C4-2B (cell line): ENCODE measurements at regions not wholly inside any gene's neighbourhood (a gene's known extent, or its start where the extent isn't known, plus 50 kb on each side); places are given as distances from the start of the nearest gene placed in this dataset.
"Not testable (repeated sequence)": the region's sequence is repeated elsewhere in the genome, so short reads cannot be mapped to it uniquely, and the experiment has no call there.

Source experiments
- H3K27ac ChIP-seq: fragments of 450-650 bp; 2 replicates; pipeline ENCODE4 v1.5.1; 2017
- ZFX ChIP-seq: fragments of 450-650 bp; IDR thresholded peaks from 2 replicates; pipeline ENCODE4 v1.6.1; 2017
- TF ChIP-seq, protein P1 (sequence below): fragments of 450-650 bp; conservative IDR thresholded peaks from 2 replicates; pipeline ENCODE4 v1.5.1; 2017; ENCODE audit warnings: mild to moderate bottlenecking

DNA sequence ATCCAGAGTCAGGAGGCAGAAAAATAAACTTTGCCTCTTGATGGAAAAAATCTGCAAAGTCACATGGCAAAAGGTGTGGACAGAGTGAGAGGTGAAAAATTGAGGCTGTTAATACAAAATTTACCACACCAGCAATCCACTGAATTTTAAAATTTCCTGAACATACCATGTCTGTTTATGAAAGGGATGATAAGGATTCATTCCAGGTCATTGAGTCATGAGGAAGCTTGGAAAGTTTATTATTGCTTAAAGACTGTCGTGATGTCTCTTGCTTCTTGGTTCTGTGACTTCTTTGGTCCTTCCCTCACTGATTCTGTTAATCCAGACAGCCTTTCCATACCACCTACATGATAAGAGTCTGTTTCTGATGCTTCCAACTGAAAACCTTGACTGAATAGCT, 73.2 kb downstream of the TTC6 start:
- no peak overlapping the region for H3K27ac ChIP-seq

DNA sequence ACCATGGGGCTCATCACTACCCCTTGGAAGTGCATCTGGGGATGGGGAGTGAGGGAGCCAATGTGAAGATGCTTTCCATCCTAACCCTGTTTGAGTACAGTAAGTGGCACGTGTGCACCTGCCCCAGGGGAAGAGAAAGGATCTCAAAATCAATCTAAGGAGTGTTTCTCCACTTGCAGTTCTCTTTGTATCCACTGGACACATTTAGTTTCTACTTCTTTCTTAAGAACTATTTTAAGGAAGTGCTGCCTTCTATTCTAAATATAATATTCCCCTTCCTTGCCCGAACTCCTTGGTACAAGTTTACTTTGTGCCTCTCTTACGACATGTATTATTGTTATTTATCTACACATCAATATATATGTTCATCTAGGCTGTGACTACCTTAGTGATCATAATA, 73.8 kb downstream of the TTC6 start:
- no peak overlapping the region for H3K27ac ChIP-seq
- no peak for TF ChIP-seq ZFX
- TF ChIP-seq, protein P1, sequence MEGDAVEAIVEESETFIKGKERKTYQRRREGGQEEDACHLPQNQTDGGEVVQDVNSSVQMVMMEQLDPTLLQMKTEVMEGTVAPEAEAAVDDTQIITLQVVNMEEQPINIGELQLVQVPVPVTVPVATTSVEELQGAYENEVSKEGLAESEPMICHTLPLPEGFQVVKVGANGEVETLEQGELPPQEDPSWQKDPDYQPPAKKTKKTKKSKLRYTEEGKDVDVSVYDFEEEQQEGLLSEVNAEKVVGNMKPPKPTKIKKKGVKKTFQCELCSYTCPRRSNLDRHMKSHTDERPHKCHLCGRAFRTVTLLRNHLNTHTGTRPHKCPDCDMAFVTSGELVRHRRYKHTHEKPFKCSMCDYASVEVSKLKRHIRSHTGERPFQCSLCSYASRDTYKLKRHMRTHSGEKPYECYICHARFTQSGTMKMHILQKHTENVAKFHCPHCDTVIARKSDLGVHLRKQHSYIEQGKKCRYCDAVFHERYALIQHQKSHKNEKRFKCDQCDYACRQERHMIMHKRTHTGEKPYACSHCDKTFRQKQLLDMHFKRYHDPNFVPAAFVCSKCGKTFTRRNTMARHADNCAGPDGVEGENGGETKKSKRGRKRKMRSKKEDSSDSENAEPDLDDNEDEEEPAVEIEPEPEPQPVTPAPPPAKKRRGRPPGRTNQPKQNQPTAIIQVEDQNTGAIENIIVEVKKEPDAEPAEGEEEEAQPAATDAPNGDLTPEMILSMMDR: peak; percentile 30

More for the DNA sequence above, 73.2 kb downstream of the TTC6 start:
- TF ChIP-seq ZFX: no peak
- TF ChIP-seq, protein P1: no peak

DNA sequence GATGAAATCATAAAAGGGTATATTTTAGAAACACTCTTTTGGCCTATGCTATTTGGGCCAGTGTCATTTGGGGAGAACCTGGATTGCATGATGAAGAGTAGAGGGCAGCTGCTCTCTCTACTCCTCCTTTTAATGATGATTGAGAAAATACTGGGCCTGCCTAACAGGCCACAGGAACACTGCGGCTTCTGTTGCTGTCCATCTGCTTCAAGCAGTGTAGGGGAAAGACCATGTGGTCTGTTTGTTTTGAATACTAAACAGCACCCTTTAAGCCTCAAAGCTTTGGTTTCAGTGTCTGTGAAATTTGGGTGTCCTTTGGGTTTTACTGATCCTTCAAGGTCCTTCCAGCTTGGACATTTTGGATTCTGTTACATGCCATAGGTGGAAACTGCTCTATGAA, 78.0 kb downstream of the TTC6 start:
- no peak overlapping the region for H3K27ac ChIP-seq
- TF ChIP-seq, protein P1: no peak
- TF ChIP-seq ZFX: no peak

DNA sequence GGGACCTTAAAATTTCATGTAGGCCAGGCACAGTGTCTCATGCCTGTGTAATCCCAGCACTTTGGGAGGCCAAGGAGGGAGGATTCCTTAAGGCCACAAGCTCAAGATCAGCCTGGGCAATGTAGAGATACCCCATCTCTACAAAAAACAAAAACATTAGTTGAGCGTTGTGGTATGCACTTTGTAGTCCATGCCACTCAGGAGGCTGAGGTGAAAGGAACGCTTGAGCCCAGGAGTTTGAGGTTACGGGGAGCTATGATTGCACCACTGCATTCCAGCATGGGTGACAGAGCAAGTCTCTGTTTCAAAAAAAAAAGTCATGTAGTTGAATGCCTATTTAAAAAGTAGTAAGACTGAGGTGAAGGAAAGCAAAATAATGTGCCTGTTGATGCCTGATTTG, 83.5 kb downstream of the TTC6 start:
- no peak for TF ChIP-seq ZFX
- no peak overlapping the region for H3K27ac ChIP-seq

DNA sequence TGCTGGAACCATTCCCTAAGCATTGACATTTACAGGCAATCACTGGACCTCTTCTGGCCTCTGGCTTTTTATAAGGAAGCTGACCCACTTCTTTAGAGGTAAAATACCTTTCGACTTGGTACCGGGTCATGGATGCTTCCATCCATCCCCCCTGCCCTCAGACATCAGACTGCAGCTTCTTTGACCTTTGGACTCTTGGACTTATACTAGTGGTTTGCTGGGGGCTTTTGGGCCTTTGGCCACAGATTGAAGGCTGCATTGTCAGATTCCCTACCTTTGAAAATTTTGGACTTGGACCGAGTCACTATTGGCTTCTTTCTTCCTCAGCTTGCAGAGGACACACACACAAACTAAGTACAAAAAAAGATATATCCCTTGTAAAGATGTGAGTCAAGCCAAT, 86.1 kb downstream of the TTC6 start:
- TF ChIP-seq ZFX: no peak
- TF ChIP-seq, protein P1: no peak

DNA sequence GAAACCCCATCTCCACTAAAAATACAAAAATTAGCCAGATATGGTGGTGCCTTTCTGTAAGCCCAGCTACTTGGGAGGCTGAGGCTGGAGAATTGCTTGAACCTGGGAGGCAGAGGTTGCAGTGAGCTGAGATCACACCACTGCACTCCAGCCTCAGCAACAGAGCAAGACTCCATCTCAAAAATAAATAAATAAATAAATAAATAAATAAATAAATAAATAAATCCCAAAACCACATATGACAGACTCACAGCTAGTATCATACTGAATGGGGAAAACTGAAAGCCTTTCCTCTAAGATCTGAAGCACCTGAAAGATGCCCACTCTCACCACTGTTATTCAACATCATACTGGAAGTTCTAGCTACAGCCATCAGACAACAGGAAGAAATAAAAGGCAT, 97.3 kb downstream of the TTC6 start:
- not testable (repeated sequence) for H3K27ac ChIP-seq

More for the DNA sequence above, 86.1 kb downstream of the TTC6 start:
- no peak overlapping the region for H3K27ac ChIP-seq

DNA sequence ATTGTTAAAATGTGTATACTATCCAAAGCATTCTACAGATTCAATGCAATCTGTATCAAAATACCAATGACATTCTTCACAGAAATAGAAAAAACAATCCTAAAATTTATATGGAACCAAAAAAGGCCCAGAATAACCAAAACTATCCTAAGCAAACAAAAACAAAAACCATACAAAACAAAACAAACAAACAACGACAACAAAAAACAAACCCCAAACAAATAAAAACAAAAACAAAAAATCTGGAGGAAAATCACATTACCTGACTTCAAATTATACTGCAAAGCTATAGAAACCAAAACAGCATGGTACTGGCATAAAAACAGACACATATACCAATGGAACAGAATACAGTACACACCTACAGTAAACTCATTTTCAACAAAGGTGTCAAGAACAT, 98.0 kb downstream of the TTC6 start:
- H3K27ac ChIP-seq: not testable (repeated sequence)

DNA sequence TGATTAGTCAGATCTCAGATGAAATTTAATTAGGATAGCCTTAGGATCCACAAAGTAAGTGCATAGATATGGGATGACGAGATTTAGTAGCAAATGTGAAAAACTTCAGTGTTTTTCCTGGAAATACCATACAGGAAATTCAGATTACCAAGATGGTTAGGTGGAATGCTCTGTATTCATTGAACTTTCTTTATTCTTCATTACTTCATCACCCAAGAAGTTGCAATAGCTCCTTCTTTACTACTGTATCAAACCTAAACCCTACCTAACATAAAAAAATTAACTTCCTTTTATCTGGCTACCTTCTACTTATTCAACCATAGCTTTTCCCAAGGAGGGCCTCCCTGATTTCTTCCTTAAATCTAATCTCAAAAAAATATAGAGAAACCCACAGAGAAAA, 100.4 kb downstream of the TTC6 start:
- no peak overlapping the region for H3K27ac ChIP-seq
- TF ChIP-seq ZFX: no peak
- TF ChIP-seq, protein P1: no peak

DNA sequence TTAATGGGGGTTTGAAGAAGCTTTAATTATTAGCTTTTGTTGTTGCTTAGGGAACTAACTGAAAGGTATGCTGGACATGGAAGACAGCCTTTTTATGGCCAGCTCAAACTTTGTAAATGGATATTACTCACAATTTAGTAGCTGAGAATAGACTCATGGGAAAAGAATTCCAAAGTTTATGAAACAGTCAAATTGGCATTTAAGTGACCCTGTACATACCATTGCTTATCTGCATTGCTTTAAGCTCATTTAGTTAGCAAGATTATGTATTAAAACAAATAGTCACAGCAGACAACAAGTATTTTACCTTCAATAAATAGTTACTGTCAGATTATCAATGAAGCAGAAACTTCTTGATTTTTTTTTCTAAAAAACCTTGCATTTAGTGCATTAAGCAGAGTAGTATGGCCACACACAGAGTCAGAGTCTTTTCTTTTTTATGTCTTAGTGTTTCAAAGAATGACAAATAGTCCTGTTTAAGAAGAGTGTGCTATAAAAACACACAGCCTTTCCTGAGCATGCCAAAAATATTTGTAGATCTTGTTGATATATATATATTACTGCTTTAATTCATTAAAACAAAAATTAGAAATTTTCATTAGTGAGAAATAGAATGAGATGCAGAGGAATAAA, 102.2 kb downstream of the TTC6 start:
- no peak overlapping the region for H3K27ac ChIP-seq

More for the DNA sequence above, 102.2 kb downstream of the TTC6 start:
- TF ChIP-seq ZFX: no peak
- TF ChIP-seq, protein P1: no peak
